ENCODE measurements at regions not wholly inside any gene's neighbourhood (a gene's known extent, or its start where the extent isn't known, plus 50 kb on each side); places are given as distances from the start of the nearest gene placed in this dataset.

- intact Hi-C loops (cut with DNase I): no loop called here
- DNase-seq: no peak
Measured at GRCh38 chr7:26054386-26054785, 97.6 kb upstream of the NFE2L3 start.

GRCh38 chr7:26055241-26055640 is 96.8 kb upstream of the NFE2L3 start:
- intact Hi-C loops (cut with DNase I): no loop called here
- DNase-seq (no peak), ATAC-seq (no peak)

More at GRCh38 chr7:26054386-26054785, 97.6 kb upstream of the NFE2L3 start:
- ATAC-seq: no peak

GRCh38 chr7:26060733-26061677 is 91.0 kb upstream of the NFE2L3 start:
- intact Hi-C loops (cut with DNase I): loop anchor here (2.0 to 10.0 kb wide), 2 partner anchors 166 to 168 kb away; no protein-coding TSS in a partner anchor
- ATAC-seq: no peak
- DNase-seq: no peak

GRCh38 chr7:26061678-26062603 is 90.1 kb upstream of the NFE2L3 start:
- DNase-seq (peak; percentile 71), ATAC-seq (peak; percentile 59 to 73)
- intact Hi-C loops (cut with DNase I): loop anchor here (2.0 to 10.0 kb wide), 2 partner anchors 167 to 169 kb away; no protein-coding TSS in a partner anchor

- intact Hi-C loops (cut with DNase I): loop anchor here in 1 of 2 donors (10.0 kb wide), 1 partner anchor 171 kb away; no protein-coding TSS in a partner anchor
- DNase-seq (no peak), ATAC-seq (no peak)
Measured at GRCh38 chr7:26065652-26066051, 86.3 kb upstream of the NFE2L3 start.

- intact Hi-C loops (cut with DNase I): loop anchor here in 1 of 2 donors (10.0 kb wide), 1 partner anchor 172 kb away; no protein-coding TSS in a partner anchor
- DNase-seq: no peak
- ATAC-seq: no peak
Measured at GRCh38 chr7:26066736-26067135, 85.3 kb upstream of the NFE2L3 start.

- DNase-seq (no peak), ATAC-seq (no peak)
- intact Hi-C loops (cut with DNase I): no loop called here
Measured at GRCh38 chr7:26070290-26070689, 81.7 kb upstream of the NFE2L3 start.

GRCh38 chr7:26071622-26072456 is 80.2 kb upstream of the NFE2L3 start:
- DNase-seq (no peak), ATAC-seq (no peak)
- intact Hi-C loops (cut with DNase I): no loop called here

GRCh38 chr7:26073041-26073440 is 79.0 kb upstream of the NFE2L3 start:
- intact Hi-C loops (cut with DNase I): no loop called here
- DNase-seq (no peak), ATAC-seq (no peak)

- intact Hi-C loops (cut with DNase I): no loop called here
- ATAC-seq (no peak), DNase-seq (no peak)
Measured at GRCh38 chr7:26074919-26075318, 77.1 kb upstream of the NFE2L3 start.

GRCh38 chr7:26076691-26077090 is 75.3 kb upstream of the NFE2L3 start:
- intact Hi-C loops (cut with DNase I): no loop called here
- ATAC-seq (no peak), DNase-seq (no peak)

GRCh38 chr7:26078437-26079336 is 73.3 kb upstream of the NFE2L3 start:
- intact Hi-C loops (cut with DNase I): no loop called here
- peak; percentile 62 for DNase-seq
- peak; percentile 76 to 88 for ATAC-seq

GRCh38 chr7:26081638-26082037 is 70.4 kb upstream of the NFE2L3 start:
- no peak for ATAC-seq
- no peak for DNase-seq
- intact Hi-C loops (cut with DNase I): loop anchor here in 1 of 2 donors (10.0 kb wide), 1 partner anchor 283 kb away; no protein-coding TSS in a partner anchor

GRCh38 chr7:26083113-26083512 is 68.9 kb upstream of the NFE2L3 start:
- no peak for ATAC-seq
- intact Hi-C loops (cut with DNase I): loop anchor here in 1 of 2 donors (10.0 kb wide), 1 partner anchor 282 kb away; no protein-coding TSS in a partner anchor
- DNase-seq: no peak

GRCh38 chr7:26084418-26084817 is 67.6 kb upstream of the NFE2L3 start:
- no peak for ATAC-seq
- intact Hi-C loops (cut with DNase I): loop anchor here in 1 of 2 donors (10.0 kb wide), 1 partner anchor 280 kb away; no protein-coding TSS in a partner anchor
- DNase-seq: no peak

- DNase-seq (no peak), ATAC-seq (no peak)
- intact Hi-C loops (cut with DNase I): loop anchor here in 1 of 2 donors (10.0 kb wide), 1 partner anchor 279 kb away; no protein-coding TSS in a partner anchor
Measured at GRCh38 chr7:26085771-26086170, 66.2 kb upstream of the NFE2L3 start.

All from left cardiac atrium (tissue), 4 donors.